Endodermal cell (in vitro differentiated cells): ENCODE measurements at regions not wholly inside any gene's neighbourhood (a gene's known extent, or its start where the extent isn't known, plus 50 kb on each side); places are given as distances from the start of the nearest gene placed in this dataset.

Experiments used
- DNase-seq: peaks from one replicate; pipeline ENCODE4 v3.0.0-alpha.2; 2017
- H3K27ac ChIP-seq: 2 replicates; pipeline ENCODE4 v1.5.1; 2013; ENCODE audit warnings: mild to moderate bottlenecking, low read depth, low read length, moderate library complexity
- H3K27me3 ChIP-seq: 2 replicates; pipeline ENCODE4 v1.6.1; 2013; ENCODE audit warnings: mild to moderate bottlenecking, low read length, moderate library complexity; ENCODE audit not compliant: insufficient read depth, control insufficient read depth, poor library complexity, severe bottlenecking
- H3K36me3 ChIP-seq: 2 replicates; pipeline ENCODE4 v1.7.0; 2013; ENCODE audit warnings: mild to moderate bottlenecking, low read length, moderate library complexity; ENCODE audit not compliant: control insufficient read depth, insufficient read depth
- H3K4me1 ChIP-seq: one replicate; pipeline ENCODE4 v1.7.0; 2013; ENCODE audit warnings: low read length; ENCODE audit not compliant: control insufficient read depth, insufficient read depth
- H3K4me3 ChIP-seq: 2 replicates; pipeline ENCODE4 v1.5.1; 2013; ENCODE audit warnings: mild to moderate bottlenecking, low read length, moderate library complexity
- H3K9ac ChIP-seq: 2 replicates; pipeline ENCODE4 v1.6.1; 2013; ENCODE audit warnings: mild to moderate bottlenecking, low read length, moderate library complexity; ENCODE audit not compliant: poor library complexity, severe bottlenecking; ENCODE audit errors: extremely low read depth
- H3K9me3 ChIP-seq: 2 replicates; pipeline ENCODE4 v1.6.1; 2013; ENCODE audit warnings: mild to moderate bottlenecking, low read length, moderate library complexity; ENCODE audit not compliant: control insufficient read depth
- H3K27ac Mint-ChIP-seq: 2 replicates; pipeline ENCODE4 v1.8.0; 2020; ENCODE audit warnings: mixed read lengths
- H3K27me3 Mint-ChIP-seq: 2 replicates; pipeline ENCODE4 v1.8.0; 2021; ENCODE audit warnings: mild to moderate bottlenecking, mixed read lengths; ENCODE audit not compliant: insufficient read depth
- H3K36me3 Mint-ChIP-seq: 2 replicates; pipeline ENCODE4 v1.8.0; 2020; ENCODE audit warnings: low read depth, mixed read lengths
- H3K4me1 Mint-ChIP-seq: 2 replicates; pipeline ENCODE4 v1.8.0; 2020; ENCODE audit warnings: mixed read lengths
- H3K4me3 Mint-ChIP-seq: 2 replicates; pipeline ENCODE4 v1.8.0; 2020; ENCODE audit warnings: mild to moderate bottlenecking, moderate library complexity, mixed read lengths
- H3K9me3 Mint-ChIP-seq: 2 replicates; pipeline ENCODE4 v1.8.0; 2020; ENCODE audit warnings: mild to moderate bottlenecking, mixed read lengths
- WGBS, 2 experiments: methylation state at CpG; one replicate each; pipeline versions ENCODE4 v1.1.5 to v1.1.7; 2013; ENCODE audit warnings: missing lambda C conversion rate in 2 of 2, mixed read lengths in 1 of 2; ENCODE audit not compliant: insufficient coverage in 1 of 2, insufficient read length in 1 of 2; 5-methylcytosine and 5-hydroxymethylcytosine counted together
- TF ChIP-seq, protein P1 (sequence below): fragments of 200-600 bp; sonication (generic); conservative IDR thresholded peaks from 2 replicates; pipeline ENCODE4 v1.5.0; 2021; ENCODE audit warnings: antibody characterized with exemption, mild to moderate bottlenecking

GRCh38 chr7:26071622-26072456 lies 80.2 kb upstream of the NFE2L3 start:
- DNase-seq, result no peak
- Histone ChIP-seq H3K36me3 (no peaks in the 10 kb centered on the region), H3K9ac (no peak overlapping the region), H3K27me3 (no peaks in the 10 kb centered on the region), H3K27ac (no peak overlapping the region), H3K9me3 (no peaks in the 10 kb centered on the region), H3K4me1 (peaks cover 8% of the 10 kb centered on the region), H3K4me3 (no peak overlapping the region)
- TF ChIP-seq, protein P1, sequence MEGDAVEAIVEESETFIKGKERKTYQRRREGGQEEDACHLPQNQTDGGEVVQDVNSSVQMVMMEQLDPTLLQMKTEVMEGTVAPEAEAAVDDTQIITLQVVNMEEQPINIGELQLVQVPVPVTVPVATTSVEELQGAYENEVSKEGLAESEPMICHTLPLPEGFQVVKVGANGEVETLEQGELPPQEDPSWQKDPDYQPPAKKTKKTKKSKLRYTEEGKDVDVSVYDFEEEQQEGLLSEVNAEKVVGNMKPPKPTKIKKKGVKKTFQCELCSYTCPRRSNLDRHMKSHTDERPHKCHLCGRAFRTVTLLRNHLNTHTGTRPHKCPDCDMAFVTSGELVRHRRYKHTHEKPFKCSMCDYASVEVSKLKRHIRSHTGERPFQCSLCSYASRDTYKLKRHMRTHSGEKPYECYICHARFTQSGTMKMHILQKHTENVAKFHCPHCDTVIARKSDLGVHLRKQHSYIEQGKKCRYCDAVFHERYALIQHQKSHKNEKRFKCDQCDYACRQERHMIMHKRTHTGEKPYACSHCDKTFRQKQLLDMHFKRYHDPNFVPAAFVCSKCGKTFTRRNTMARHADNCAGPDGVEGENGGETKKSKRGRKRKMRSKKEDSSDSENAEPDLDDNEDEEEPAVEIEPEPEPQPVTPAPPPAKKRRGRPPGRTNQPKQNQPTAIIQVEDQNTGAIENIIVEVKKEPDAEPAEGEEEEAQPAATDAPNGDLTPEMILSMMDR, result no peak
- no peaks in the 10 kb centered on the region for H3K27me3 Mint-ChIP-seq
- peaks cover 20% of the 10 kb centered on the region for H3K4me1 Mint-ChIP-seq
- WGBS, 2 experiments, result 92 to 93% methylated on average over 3 to 4 of the region's 4 CpGs
- no peak overlapping the region for H3K27ac Mint-ChIP-seq
- no peaks in the 10 kb centered on the region for H3K36me3 Mint-ChIP-seq
- no peaks in the 10 kb centered on the region for H3K9me3 Mint-ChIP-seq
- no peak overlapping the region for H3K4me3 Mint-ChIP-seq

DNA sequence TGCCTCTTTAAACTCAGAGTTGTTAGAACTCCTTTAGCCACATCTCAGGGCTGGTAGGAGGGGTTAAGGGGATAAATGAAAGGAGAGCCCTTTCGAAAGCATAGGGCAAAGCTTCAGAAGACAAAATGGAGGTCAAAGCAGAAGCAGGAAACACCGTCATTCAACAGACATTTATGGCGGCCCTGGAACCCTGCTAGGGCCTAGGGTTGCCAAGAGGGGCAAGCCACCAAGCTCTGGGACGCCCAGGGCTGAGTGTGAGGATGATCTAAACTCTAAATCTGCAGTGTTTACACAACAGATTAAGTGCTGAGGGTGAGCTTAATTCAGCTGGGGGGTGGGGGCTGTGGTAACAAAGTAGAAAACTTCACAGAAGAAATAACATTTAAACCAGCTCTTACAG lies 79.0 kb upstream of the NFE2L3 start:
- peak overlapping the region; percentile 97 for H3K27ac Mint-ChIP-seq
- no peaks in the 10 kb centered on the region for H3K9me3 Mint-ChIP-seq
- H3K4me3 Mint-ChIP-seq, result peak overlapping the region; percentile 37
- peak overlapping the region; percentile 50 for H3K4me3 ChIP-seq
- 52 to 77% methylated on average over 3 to 4 of the region's 4 CpGs for WGBS, 2 experiments
- H3K36me3 Mint-ChIP-seq, result no peaks in the 10 kb centered on the region
- H3K36me3 ChIP-seq, result no peaks in the 10 kb centered on the region
- no peaks in the 10 kb centered on the region for H3K27me3 ChIP-seq
- no peaks in the 10 kb centered on the region for H3K27me3 Mint-ChIP-seq
- no peaks in the 10 kb centered on the region for H3K9me3 ChIP-seq
- no peak overlapping the region for H3K27ac ChIP-seq
- DNase-seq, result peak; percentile 63
- peaks cover 20% of the 10 kb centered on the region for H3K4me1 Mint-ChIP-seq
- TF ChIP-seq, protein P1, result no peak
- H3K9ac ChIP-seq, result no peak overlapping the region
- peaks cover 8% of the 10 kb centered on the region for H3K4me1 ChIP-seq

- peaks cover 23% of the 10 kb centered on the region for H3K4me1 Mint-ChIP-seq
- H3K27me3 Mint-ChIP-seq, result peaks cover 5% of the 10 kb centered on the region
- H3K4me3 Mint-ChIP-seq, result no peak overlapping the region
- TF ChIP-seq, protein P1, result no peak
- H3K9me3 Mint-ChIP-seq, result no peaks in the 10 kb centered on the region
- no peak overlapping the region for H3K9ac ChIP-seq
- no peaks in the 10 kb centered on the region for H3K9me3 ChIP-seq
- H3K27ac Mint-ChIP-seq, result no peak overlapping the region
- no peak for DNase-seq
- H3K36me3 ChIP-seq, result no peaks in the 10 kb centered on the region
- H3K4me3 ChIP-seq, result no peak overlapping the region
- no peak overlapping the region for H3K27ac ChIP-seq
- 90 to 93% methylated on average over 2 to 4 of the region's 4 CpGs for WGBS, 2 experiments
- no peaks in the 10 kb centered on the region for H3K27me3 ChIP-seq
- no peaks in the 10 kb centered on the region for H3K36me3 Mint-ChIP-seq
- peaks cover 10% of the 10 kb centered on the region for H3K4me1 ChIP-seq
Measured at GRCh38 chr7:26074919-26075318, 77.1 kb upstream of the NFE2L3 start.
